Kidney (tissue), 13 donors: ENCODE measurements at regions not wholly inside any gene's neighbourhood (a gene's known extent, or its start where the extent isn't known, plus 50 kb on each side); places are given as distances from the start of the nearest gene placed in this dataset.
A peak's percentile ranks its signal among the peaks of the same experiment; 100 is the strongest.

ENCODE experiments used
- DNase-seq, 5 donors: peaks; one replicate each; pipeline ENCODE4 v3.0.0-alpha.2; 2013 to 2020
- FAIRE-seq: peaks from 2 replicates; lab custom pipeline; 2012; peaks lifted over from hg19 to GRCh38; lab: Jason Lieb, UNC
- H3K27ac ChIP-seq, 2 donors: one replicate each; pipeline ENCODE4 v1.7.0; 2013; ENCODE audit warnings: low read depth in 2 of 2, low read length in 2 of 2, inconsistent platforms in 1 of 2
- H3K27me3 ChIP-seq: one replicate; pipeline ENCODE4 v1.7.1; 2013; ENCODE audit warnings: low read length, inconsistent platforms; ENCODE audit not compliant: control insufficient read depth, insufficient read depth
- H3K36me3 ChIP-seq, 3 donors: one replicate each; pipeline versions ENCODE4 v1.7.0 to v1.7.1; 2013; ENCODE audit warnings: low read length in 3 of 3, control low read depth in 1 of 3, inconsistent platforms in 1 of 3; ENCODE audit not compliant: insufficient read depth in 3 of 3, control insufficient read depth in 2 of 3
- H3K4me1 ChIP-seq, 3 donors: one replicate each; pipeline versions ENCODE4 v1.7.0 to v1.7.1; 2013; ENCODE audit warnings: low read length in 3 of 3, inconsistent platforms in 1 of 3, low read depth in 1 of 3; ENCODE audit not compliant: control insufficient read depth in 2 of 3, insufficient read depth in 2 of 3
- H3K4me3 ChIP-seq, 3 donors: one replicate each; pipeline versions ENCODE4 v1.7.0 to v1.8.1; 2013; ENCODE audit warnings: low read length in 3 of 3, control low read depth in 1 of 3, inconsistent platforms in 1 of 3
- H3K9ac ChIP-seq, 3 donors: one replicate each; pipeline versions ENCODE4 v1.7.0 to v1.7.1; 2013; ENCODE audit warnings: low read length in 3 of 3, control low read depth in 1 of 3, inconsistent platforms in 1 of 3
- H3K9me3 ChIP-seq, 3 donors: one replicate each; pipeline versions ENCODE4 v1.7.0 to v1.7.1; 2013; ENCODE audit warnings: low read length in 3 of 3, control low read depth in 1 of 3, inconsistent platforms in 1 of 3; ENCODE audit not compliant: control insufficient read depth in 2 of 3, insufficient read depth in 1 of 3
- CTCF ChIP-seq: IDR thresholded peaks from 3 replicates; pipeline ENCODE4 v1.5.1; 2012; ENCODE audit warnings: mild to moderate bottlenecking, moderate library complexity, borderline replicate concordance; ENCODE audit not compliant: insufficient read depth; ENCODE audit errors: extremely low read depth
- intact Hi-C: fragments of 100-400 bp; cut with DNase I; formaldehyde crosslinking; loops from one replicate; pipeline ENCODE4 v1.11.1; 2022
- donor health status: control.
- donor health status: control.
- donor health status: control.
- donor health status: control.
- donor health status: control.
- donor health status: DM: yes; HTN: yes; CAD: no.
- donor health status: Normal renal cell carcinoma (clear cell type).

DNA sequence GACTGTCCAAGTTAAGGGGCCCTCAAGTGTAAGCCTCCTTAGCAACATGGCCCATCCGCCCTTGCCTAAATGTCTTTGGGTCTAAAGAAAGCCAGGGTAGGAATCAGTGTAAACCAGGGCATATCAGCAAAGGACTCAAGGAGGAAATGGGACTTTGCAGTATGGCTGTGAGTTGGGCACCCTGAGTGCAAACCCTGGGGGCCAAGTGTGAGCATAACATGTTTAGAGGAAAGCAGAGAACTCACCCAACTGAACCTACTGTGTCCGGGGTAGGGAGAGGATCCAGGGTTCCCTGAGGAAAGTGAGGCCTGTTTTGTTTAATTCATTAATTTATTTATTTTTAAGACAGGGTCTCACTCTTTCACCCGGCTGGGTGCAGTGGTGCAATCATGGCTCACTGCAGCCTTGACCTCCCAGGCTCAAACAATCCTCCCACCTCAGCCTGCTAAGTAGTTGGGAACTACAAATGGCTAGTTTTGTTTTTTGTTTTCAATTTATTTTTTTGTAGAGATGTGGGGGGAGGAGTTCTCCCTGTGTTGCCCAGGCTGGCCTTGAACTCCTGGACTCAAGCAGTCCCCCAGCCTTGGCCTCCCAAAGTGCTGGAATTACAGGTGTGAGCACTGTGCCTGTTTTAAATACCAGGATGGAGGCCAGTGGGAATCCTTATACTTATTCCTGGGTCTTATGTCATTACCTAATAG lies 51.0 kb upstream of the ACTR3 start:
- FAIRE-seq (no peak), DNase-seq (no peak)
- Histone ChIP-seq H3K27ac (no peak overlapping the region), H3K9me3 (no peaks in the 10 kb centered on the region), H3K4me1 (peaks cover 0 to 8% (median 5%) of the 10 kb centered on the region in 3 donors), H3K36me3 (no peaks in the 10 kb centered on the region), H3K27me3 (no peaks in the 10 kb centered on the region), H3K9ac (no peak overlapping the region), H3K4me3 (no peak overlapping the region)
- no peak for TF ChIP-seq CTCF
- intact Hi-C loops, result no loop called here

GRCh38 chr2:113838277-113838676 lies 51.6 kb upstream of the ACTR3 start:
- Histone ChIP-seq H3K27me3 (no peaks in the 10 kb centered on the region), H3K4me3 (no peak overlapping the region), H3K27ac (no peak overlapping the region), H3K4me1 (peaks cover 0 to 8% (median 3%) of the 10 kb centered on the region in 3 donors), H3K9me3 (no peaks in the 10 kb centered on the region), H3K36me3 (no peaks in the 10 kb centered on the region), H3K9ac (no peak overlapping the region)
- FAIRE-seq (no peak), DNase-seq (no peak)
- intact Hi-C loops, result no loop called here
- no peak for TF ChIP-seq CTCF

DNA sequence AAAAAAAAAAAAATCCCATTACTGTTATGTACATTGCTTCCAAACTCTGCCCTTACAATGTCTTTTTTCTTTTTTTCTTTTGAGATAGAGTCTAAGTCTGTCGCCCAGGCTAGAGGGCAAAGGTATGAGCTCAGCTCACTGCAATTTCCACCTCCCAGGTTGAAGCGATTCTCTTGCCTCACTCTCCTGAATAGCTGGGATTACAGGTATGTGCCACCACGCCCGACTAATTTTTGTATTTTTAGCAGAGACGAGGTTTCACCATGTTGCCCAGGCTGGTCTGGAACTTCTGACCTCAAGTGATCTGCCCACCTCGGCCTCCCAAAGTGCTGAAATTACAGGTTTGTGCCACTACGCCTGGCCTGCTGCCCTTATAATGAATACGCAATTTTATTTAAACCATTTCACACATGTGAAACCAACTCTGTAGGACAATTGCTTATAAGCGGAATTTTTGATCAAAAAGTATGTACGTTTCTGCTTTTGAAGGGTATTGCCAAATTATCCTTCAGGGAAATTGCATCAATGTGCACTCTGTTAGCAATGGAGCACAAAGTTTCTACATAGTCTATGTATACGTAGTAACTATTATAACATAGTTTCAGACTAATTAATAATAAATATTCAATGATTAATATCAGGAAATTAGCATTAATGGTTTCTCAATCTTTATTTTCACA lies 55.7 kb upstream of the ACTR3 start:
- intact Hi-C loops, result no loop called here

More for the DNA sequence above, 55.7 kb upstream of the ACTR3 start:
- no peak overlapping the region for H3K27ac ChIP-seq
- no peaks in the 10 kb centered on the region for H3K9me3 ChIP-seq
- H3K9ac ChIP-seq, result no peak overlapping the region
- no peak for TF ChIP-seq CTCF
- FAIRE-seq, result no peak
- no peaks in the 10 kb centered on the region for H3K27me3 ChIP-seq
- H3K4me3 ChIP-seq, result no peak overlapping the region
- no peaks in the 10 kb centered on the region for H3K36me3 ChIP-seq
- DNase-seq, result peak in 3 of 5 donors; percentile 13 to 56 (median 47)
- peaks cover 0 to 6% (median 3%) of the 10 kb centered on the region in 3 donors for H3K4me1 ChIP-seq
